HG03097 (cell line): ENCODE measurements at regions not wholly inside any gene's neighbourhood (a gene's known extent, or its start where the extent isn't known, plus 50 kb on each side); places are given as distances from the start of the nearest gene placed in this dataset.
"Not testable (repeated sequence)": the region's sequence is repeated elsewhere in the genome, so short reads cannot be mapped to it uniquely, and the experiment has no call there.

Experiments used
- ATAC-seq: cut with Tn5 transposase; IDR thresholded peaks from one replicate; pipeline ENCODE4 v1.9.1; 2021; ENCODE audit not compliant: unreplicated experiment, low FRiP score

DNA sequence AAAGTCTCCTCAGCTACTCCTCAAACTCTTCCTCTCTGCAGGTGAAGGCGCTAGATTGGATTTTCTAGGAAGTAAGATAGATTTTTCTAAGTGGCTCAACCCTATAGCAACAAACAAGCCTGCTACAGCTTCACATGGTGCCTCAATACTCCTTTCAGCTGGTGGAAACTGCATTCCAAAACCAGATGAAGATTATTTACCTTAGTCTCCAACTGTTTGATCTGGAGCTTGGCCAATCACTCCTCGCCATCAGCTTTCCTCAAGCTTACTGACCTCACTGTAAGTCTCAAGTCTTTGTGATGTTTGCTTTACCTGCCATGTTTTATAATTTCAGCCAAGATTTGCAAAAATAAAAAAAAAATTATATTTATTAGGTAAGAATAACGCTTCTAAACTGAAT is 622.4 kb downstream of the CHSY3 start:
- no peak for ATAC-seq

DNA sequence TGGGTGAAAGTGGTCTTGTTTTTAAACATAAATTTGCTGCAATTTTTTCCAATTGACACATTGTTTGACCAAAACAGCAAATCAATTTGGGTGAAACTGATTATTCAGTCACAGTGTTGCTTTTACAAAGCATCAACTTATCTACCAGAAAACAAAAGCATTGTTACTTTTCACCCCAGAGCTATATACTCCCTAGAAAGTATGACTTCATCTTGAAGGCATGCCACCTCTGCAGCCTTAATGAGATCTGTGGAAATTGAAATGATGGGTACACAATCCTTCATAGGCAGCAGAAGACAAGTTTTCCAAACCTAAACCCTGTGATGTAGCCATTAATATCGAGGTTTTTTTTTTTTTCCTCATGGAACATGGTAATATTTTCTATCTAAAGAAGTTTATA is 615.9 kb downstream of the CHSY3 start:
- no peak for ATAC-seq

DNA sequence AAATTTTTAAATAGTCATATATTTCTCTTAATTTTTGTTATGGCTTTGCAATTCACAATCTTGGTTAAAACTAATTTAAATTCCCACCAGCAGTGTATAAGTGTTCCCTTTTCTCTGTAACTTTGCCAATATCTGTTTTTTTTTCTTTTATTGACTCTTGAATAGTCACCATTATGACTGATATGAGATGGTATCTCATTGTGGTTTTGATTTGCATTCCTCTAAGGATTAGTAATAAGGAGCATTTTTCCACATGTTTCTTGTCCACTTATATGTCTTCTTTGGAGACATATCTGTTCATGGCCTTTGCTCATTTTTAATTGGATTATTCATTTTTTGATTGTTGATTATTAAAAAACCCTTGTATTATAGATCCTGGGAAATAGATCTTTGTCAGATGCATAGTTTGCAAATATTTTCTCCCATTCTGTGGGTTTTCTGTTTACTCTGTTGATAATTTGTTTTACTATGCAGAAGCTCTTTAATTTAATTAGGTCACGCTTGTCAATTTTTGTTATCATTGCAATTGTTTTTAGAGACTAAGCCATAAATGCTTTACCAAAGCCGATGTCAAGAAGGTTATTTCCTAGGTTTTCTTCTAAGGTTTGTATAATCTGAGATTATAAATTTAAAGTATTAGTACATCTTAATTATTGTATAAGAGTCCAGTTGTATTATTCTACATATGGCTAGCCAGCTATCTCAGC is 610.9 kb downstream of the CHSY3 start:
- ATAC-seq = no peak

DNA sequence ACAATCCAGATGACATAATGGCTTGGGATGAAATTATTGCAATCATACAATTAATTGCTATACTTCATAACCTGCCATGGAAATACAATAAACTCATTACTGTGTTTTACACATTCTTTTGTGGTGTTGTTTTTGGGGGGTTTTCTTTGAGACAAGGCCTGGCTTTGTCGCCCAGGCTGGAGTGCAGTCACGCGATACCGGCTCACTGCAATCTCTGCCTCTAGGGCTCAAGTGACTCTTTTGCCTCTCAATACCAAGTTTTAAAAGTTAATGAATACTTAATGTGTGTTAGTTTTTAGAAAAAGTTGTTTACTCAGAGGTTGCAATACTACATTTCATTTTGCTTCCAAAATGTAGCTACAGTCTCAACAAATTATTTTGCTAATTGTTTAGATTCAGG is 598.4 kb downstream of the CHSY3 start:
- no peak for ATAC-seq

DNA sequence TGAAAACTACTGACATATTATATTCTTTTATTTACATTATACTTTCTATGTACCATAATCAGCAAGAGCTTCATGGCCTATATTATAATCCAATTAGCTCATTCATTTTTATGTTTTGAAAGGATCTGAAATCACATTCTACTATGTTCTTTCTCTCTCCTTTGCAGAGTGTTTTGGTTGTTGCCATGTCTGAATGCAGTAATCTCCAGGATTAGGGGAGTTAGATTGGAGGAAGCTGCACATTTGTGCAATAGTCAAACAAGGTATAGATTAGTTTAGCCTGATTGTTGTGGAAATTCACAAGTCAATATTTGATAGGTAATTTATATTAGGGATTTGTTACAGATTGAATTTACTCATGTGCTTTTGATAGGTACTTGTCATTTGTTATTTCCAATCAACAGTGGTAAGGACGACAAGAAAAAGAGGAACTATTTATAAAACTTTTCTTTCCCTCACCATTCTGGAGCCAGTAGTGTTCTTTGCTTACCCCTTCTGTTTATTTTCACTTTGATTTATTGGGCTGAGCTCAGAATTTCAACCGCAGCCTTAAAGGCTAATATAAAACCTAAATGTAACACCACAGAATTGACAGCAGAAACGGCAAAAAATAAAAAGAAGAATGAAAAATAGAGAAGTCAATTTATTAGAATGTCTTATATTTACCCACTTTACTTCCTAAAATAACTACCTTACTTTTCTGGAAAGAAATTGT is 597.0 kb downstream of the CHSY3 start:
- no peak for ATAC-seq

DNA sequence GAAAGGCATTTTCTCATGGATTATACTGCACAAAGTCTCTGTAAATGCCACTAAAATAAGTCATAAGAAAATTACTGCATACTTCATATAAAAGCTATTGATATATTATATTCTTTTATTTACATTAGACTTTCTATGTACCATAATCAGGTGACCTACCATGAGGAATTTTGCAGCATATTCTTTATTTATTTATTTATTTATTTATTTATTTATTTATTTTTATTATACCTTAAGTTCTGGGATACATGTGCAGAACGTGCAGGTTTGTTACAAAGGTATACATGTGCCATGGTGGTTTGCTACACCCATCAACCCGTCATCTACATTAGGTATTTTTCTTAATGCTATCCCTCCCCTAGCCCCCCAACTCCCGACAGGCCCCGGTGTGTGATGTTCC is 596.2 kb downstream of the CHSY3 start:
- ATAC-seq = not testable (repeated sequence)

DNA sequence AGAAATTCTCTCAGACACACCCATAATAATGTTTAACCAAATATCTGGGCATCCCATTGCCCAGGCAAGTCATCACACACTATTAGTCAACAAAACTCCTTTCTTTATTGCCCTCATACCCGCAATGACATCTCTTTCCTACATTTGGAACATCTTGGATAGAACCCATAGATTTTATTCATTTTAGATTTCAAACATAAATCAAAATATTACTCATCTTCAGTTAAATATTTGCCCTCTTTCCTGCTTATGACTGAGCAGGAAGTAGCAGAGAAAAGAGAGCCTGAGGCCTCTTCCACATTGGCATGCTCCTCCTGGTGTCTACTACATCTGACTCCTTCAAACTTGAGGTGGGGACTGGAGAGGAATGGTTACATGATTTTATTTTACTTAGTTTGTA is 592.0 kb downstream of the CHSY3 start:
- ATAC-seq = no peak

DNA sequence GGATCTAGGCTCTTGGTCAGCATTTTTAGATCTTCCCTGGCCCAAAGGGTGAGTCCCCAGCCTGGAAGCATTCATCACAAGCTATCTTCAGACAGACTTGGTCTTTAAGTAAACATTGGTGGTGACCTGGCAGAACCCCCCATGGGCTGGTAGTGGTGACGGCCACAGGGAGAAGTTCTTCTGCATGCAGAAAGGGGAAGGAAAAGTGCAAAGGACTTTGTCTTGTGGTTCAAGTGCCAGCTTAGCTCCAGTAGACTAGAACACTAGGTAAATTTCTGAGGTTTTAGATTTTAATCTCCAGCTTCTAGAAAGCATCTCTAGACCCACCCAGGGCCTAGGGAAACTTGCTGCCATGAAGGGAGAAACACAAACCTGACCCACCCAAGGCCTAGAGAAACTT is 584.0 kb downstream of the CHSY3 start:
- no peak for ATAC-seq

DNA sequence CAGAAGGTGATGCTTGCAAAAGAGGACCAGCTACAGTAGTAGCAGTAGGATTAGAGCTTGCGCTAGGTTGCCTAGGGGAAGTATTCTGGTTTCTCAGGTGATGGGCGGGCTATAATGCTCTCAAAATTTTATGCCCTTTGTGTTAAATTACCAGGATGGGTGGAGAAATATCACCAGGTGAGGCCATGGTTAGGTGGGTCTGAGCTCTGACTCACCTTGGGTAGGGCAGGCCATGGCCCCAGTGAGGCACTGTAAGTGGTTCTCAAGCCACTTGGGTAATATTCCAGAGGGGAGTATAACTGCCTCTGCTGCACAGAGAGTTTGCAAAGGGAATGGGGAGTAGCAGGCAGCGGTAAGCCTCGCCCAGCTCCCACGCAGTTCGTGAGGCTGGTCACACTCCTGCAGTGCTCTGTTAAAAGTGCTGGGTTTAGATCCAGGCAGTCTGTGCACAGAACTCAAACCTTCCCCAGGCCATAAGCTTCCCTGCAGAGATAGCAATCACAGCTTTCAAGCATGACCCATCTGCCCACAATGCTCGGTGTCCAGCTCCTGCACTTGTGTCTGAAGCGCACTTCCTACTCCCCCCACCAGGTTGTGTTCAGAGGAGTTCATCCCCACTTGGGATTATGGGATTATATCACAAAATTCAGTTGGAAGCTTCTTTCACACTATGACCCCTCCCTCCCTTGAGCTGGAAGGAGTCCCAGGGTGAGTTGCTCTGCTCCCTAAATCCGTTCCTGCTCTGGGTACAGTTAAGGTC is 575.0 kb downstream of the CHSY3 start:
- ATAC-seq = no peak

DNA sequence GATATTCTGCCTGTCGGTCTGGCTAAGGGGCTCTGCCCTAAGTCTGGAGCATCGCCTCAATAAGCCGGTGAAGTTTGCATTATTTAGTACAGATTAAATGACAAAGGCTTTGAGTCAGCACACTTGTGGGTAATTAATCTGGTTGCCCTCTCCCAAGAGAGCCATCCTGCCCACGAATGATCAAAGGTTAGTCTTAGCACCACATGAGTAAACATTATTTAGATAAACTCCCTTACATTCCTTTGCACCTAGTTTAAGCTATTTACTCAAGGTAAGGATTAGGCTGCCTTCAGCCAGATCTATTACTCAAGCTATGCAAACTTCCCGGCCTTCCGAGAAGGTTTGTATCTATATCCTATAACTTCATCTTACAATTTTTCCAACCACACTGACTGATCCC is 572.1 kb downstream of the CHSY3 start:
- ATAC-seq = no peak

DNA sequence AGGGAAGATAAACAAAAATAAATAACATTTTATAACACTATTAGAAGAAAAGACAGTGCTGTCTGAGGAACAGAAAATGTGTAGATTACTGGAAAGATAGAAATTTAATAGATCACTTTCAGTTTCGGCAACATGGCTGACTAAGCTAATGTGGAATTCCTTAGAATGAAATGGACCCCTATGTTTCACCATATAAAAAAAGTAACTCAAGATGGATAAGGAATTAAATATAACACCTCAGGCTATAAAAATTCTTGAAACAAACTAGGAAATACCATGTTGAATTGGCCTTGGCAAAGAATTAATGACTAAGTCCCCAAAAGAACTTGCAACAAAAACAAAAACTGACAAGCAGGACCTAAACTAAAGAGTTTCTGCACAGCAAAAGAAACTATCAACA is 558.3 kb downstream of the CHSY3 start:
- no peak for ATAC-seq

DNA sequence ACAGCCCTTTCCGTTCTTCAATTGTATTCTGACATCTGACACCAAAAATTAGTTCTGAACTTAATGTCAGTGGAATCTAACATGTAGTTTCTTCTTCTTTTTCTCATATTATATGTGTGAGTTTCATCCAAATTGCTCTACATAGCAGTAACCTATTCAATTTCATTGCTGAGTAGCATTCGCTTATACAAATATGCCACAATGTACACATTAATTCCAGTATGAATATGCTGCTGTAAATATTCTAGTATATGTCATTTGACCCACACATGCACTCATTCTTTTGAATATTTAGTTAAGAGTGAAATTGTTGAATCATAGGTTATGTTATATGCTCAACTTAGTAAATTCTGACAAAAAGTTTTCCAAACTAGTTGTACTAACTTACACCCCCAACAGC is 550.9 kb downstream of the CHSY3 start:
- no peak for ATAC-seq

DNA sequence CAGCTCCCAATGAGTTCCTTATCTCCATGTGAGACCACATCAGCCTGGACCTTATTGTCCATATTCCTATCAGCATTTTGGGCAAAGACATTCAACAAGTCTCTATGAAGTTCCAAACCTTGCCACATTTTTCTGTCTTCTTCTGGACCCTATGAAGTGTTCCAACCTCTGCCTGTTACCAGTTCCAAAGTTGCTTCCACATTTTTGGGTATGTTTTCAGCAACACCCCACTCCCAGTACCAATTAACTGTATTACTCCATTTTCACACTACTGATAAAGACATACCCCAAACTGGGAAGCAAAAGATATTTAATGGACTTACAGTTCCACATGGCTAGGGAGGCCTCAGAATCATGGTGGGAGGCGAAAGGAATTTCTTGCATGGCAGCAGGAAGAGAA is 548.5 kb downstream of the CHSY3 start:
- no peak for ATAC-seq

DNA sequence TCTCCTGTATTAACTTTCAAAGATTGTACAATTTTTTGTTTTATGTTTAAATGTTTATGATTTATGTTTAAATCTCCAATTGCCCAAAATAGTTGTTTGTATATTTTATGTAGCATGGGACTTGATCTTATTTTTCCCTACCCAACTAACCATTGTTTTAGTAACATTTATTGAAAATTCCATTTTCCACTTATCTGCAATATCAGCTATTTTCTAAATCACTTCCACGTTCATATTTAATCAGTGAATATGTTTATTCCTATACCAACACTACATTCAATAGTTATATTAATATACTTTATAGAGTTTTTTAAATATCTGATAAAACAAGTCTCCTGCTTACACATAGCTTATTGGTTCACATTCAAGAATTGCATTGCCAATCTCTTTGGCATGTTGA is 532.2 kb downstream of the CHSY3 start:
- no peak for ATAC-seq

DNA sequence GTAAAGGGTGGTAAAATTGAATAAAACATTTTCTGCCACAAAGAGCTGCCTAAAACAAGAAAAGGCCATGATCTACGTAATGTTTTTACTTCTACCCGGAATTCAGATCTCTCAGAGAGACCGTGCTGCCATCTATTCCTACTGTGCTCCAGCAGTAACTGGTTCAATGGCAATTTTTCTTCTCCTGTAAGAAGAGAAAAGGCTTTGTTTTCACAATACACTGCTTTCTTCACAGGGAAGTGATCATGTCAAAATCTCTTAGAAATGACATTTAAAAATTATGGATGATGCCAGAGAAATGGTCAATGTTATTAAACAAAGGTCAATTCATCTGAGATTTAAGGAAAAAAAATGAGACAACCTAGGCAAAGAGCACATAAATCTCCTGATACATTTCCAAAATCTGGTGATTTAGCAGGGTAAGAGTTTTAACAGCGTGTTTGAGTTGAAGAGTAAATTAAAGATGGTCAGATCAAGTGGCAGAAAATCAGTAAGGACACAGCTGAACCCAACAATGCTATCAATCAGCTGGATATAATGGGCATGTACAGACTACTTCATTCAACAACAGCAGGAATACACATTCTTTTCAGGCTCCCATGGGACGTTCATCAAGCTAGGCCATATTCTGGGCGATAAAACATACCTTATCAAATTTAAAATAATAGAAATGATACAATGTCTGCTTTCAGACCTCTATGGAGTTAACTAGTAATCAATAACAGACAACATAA is 523.1 kb downstream of the CHSY3 start:
- ATAC-seq = no peak

DNA sequence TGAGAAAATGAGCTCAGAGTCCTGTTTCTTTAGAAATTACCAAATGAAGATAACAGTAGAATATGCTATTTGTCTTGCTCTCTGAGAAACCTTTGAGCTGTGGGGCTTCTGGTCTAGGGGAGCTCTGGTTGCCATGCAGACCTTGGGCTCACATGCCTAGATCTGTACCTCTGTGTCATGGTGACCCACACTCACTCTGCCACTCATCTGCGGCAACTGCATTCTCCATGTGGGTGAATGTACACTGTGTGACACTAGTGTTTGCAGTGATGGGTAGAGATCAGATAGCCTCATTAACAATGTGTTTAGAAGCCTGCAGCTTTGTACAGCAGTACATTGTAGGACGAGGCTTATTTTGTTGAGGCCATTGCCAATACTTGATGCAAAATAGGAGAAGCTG is 521.2 kb downstream of the CHSY3 start:
- ATAC-seq = no peak

DNA sequence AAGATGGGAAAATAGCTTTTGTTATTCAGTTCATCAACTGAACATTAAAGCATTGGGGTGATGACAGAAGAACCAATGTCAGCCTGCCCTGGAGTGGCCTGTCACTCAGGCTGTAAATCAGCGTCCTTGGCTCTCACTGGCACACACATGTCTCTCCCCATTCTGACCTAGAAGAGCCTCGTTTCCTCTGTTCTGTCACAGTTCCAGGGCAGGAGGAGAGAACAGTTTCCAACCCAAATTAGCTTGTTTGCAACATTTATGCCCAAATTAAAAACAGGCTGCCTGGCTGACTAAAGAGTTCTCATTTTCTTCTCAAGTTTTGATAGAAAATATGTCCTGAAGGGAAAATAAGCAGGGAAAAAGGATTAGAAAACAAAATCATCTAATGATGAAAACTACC is 520.1 kb downstream of the CHSY3 start:
- ATAC-seq = no peak

DNA sequence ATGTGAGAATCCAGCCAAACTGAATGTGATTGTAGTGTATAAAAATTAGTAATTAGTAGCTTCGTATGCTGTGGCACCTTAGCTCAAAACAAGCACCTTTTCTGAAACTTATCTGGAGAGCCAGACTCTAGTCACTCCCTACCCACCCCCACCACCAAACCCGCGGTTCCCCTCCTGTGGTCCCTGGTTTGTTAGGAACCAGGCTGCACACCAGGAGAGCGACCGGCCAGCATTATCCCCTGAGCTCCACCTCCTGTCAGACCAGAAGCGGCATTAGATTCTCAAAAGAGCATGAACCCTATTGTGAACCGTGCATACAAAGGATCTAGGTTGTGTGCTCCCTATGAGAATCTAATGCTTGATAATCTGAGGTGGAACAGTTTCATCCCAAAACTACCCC is 498.6 kb downstream of the CHSY3 start:
- no peak for ATAC-seq

DNA sequence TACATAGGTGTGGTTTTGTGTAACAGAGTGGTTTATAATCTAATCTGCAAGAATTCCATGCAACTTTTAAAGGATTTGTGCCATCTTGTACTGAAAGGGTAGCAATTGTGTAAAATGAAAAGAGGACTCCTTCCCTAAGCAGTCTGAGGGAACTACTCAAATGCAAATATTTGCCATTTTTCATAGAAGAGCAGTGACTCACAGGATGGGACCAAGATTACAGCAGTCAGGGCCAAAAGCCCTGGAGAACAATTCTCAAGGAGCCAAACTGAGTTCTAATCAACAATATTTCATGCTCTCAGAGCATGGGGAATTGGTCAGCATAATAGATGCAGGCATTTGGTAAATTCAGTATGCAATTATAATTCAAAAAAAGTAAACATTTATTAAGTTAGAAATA is 495.8 kb downstream of the CHSY3 start:
- no peak for ATAC-seq

DNA sequence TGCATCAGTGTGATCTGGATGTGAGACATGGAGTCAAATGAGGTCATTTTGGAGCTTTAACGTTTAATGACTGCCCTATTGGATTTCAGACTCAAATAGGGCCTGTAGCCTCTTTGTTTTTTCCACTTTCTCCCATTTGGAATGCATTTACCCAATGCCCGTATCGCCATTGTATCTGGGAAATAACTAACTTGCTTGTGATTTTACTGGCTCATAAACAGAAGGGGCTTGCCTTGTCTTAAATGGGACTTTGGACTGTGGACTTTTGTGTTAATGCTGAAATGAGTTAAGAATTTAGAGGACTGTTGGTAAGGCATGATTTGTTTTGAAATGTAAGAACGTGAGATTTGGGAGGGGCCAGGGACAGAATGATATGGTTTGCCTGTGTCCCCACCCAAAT is 494.6 kb downstream of the CHSY3 start:
- ATAC-seq = no peak

DNA sequence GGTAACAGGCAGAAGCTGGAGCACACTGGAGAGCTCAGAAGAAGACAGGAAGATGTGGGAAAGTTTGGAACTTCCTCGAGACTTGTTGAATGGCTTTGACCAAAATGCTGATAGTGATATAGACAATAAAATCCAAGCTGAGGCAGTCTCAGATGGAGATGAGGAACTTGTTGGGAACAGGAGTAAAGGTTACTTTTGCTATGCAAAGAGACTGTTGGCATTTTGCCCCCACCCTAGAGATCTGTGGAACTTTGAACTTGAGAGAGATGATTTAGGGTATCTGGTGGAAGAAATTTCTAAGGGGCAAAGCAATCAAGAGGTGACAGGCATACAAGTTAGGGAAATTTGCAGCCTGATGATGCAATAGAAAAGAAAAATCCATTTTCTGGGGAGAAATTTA is 493.5 kb downstream of the CHSY3 start:
- not testable (repeated sequence) for ATAC-seq
